ENCODE measurements at regions not wholly inside any gene's neighbourhood (a gene's known extent, or its start where the extent isn't known, plus 50 kb on each side); places are given as distances from the start of the nearest gene placed in this dataset.

GRCh38 chr15:92565351-92566125 lies 90.0 kb downstream of the FAM174B start:
- no peak for DNase-seq

DNA sequence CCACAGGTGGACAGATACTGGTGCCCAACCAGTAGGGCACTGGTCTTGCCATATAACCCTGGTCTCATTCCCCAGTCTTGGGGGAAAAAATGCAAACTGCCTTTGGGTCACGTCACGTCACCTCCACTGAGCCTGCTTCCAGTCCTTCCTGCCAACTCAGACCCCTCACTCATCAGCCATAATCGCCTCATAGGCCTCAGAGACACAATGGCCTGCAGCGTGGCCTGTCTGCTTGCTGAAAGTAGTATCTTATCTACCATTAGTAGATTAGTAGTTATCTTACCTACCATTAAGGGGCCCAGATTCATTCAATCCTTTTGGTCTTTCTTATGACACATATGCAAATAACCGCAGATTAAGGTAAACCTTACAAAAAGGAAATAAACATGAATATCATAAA lies 93.8 kb downstream of the FAM174B start:
- no peak for DNase-seq

- no peak for DNase-seq
Observed at GRCh38 chr15:92553317-92553716, 102.3 kb downstream of the FAM174B start.

- no peak for DNase-seq
Observed at GRCh38 chr15:92545996-92546395, 109.6 kb downstream of the FAM174B start.

GRCh38 chr15:92541291-92542200 lies 114.0 kb downstream of the FAM174B start:
- DNase-seq, result no peak

- DNase-seq, result no peak
Observed at GRCh38 chr15:92538115-92538514, 117.5 kb downstream of the FAM174B start.

- no peak for DNase-seq
Observed at GRCh38 chr15:92533298-92533697, 122.3 kb downstream of the FAM174B start.

GRCh38 chr15:92531406-92531805 lies 124.2 kb downstream of the FAM174B start:
- DNase-seq, result no peak

DNA sequence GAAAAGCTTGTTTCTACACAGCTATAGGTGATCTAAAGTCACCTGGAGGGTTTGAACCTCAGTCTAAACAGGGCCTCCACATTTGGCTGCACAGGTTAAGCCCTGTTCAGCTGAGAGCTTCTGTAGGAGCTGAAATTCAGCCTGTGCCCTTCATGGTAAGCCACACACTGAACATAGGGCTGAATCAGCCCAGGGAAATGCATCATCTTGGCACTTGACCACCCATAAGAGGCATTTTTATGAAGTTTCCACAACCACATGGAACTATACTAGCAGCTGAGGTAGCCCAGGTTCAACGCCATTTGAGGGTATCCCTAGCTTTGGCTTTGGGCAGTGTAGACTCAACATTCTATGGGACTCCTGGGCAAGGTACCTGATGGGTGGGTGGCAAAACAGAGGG lies 126.8 kb downstream of the FAM174B start:
- no peak for DNase-seq

DNA sequence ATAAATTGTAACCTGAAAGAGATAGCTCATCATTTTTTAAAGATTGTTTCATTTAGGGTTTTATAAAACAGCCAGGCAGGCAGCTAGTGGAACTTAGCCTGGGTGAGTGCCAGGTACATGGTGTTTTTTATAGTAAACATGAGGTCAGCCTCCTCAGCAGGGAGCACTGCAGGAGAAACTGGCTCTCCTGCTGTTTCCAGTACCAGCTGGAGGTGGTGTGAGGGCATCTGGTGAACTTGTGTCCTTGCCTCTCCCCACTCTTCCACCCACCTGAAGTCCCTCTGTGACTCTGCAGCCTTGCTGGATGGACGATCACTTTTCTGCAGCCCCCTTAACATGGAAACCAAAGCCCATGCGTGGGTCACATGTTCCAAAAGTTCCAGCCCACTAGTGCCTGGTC lies 128.4 kb downstream of the FAM174B start:
- DNase-seq, result no peak

GRCh38 chr15:92525758-92526245 lies 129.8 kb downstream of the FAM174B start:
- DNase-seq, result no peak

GRCh38 chr15:92524874-92525565 lies 130.6 kb downstream of the FAM174B start:
- no peak for DNase-seq

DNA sequence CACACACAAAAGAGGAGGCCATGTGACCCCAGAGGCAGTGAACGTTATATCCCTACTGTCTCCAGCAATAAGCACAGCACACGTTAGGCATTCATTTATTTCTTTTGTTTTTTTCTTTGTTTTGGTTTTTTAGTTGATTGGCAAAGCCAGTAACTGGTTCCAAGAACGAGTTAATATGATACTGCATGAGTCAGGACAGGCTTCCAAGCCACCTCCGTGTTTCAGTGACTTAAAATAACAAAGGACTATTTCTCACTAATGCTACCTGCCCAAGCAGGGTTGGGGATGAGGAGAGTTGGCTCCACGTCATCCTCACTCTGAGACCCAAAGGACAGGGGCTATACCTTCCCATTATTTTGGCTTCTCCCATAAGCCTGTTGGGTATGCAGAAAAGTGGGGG lies 130.5 kb downstream of the ST8SIA2 start:
- no peak for DNase-seq

DNA sequence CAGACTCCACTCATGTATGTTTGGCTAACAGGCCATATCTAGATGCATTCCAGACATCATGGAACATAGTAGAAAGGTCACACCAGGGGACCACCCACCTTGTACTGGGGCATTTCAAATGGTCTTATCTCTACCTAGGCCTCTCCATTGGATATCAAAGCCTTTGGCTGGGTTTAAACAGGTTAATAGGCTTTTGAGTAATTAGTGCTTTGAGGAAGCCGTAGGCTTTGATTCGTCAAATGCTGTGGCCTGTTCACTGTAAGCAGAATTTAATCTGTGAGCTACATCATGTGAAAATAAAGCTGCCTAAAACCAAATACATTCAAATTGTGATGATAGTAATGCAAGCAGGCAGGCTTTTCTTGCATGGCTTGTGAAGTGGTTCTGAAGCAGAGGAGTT lies 129.5 kb downstream of the ST8SIA2 start:
- no peak for DNase-seq

DNA sequence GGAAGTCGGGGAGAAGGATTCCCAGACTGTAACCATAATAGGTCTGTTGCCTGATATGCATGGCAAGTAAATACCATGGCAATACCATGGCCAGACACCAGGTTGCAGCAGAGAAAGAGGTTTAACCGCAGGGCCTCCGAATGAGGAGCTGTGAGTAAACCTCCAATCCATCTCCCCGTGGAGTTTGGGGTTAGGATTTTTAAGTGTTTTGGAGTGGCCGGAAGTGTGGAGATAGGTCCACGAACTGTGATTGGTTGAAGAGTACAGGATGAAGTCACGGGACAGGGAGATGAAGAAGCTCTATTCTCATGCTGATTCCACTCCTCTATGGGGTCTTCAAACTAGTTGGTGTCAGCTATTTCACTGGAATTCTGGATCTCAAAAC lies 127.9 kb downstream of the ST8SIA2 start:
- peak; percentile 17 for DNase-seq

DNA sequence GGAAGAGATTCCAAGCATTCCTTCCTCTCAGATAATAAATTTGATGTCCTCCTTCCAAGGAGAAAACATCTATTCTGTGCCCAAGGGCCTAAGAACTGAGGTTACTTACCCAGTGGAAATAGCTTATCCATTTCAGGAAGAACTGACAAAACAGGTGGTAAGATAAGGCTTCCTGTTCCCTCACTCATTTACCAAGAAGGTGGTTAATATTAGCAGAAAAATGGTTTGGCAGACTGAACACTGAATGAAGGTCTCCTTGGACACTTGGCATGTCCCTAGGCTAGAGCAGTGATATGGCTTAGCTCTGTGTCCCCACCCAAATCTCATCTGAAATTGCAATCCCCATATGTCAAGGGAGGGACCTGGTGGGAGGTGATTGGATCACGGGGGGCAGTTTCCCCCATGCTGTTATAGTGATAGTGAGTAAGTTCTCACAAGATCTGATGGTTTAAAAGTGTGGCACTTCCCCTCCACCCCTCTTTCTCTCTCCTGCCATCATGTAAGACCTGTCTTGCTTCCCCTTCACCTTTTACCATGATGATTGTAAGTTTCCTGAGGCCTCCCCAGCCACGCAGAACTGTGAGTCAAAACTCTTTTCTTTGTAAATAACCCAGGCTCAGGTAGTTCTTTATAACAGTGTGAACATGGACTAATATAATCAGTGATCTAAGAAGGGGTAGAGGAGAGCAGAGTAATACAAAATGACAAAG lies 127.4 kb downstream of the ST8SIA2 start:
- DNase-seq, result no peak

DNA sequence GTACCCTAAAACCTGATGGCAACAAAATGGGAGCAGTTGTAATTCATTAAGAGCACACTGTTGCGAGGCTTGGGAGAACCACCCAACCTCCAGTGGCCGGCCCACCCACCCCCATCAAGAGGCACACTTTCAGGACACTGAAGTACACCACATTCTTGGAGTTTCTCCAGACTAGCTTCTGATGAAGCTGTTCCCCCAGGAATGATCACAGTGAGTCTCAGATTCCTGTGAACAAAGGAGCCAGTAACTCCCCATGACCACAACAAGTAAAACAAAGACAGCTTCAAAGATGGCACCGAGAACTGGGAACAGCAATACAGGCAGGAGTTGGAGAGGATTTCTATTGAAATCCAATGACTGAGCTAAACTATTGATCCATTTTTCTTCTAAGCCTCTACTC lies 126.0 kb downstream of the ST8SIA2 start:
- DNase-seq, result no peak
